Endothelial cell of umbilical vein (primary cell): ENCODE measurements at regions not wholly inside any gene's neighbourhood (a gene's known extent, or its start where the extent isn't known, plus 50 kb on each side); places are given as distances from the start of the nearest gene placed in this dataset.

ENCODE experiments used
- BruUV-seq: library from RNA; stranded (reverse); fragments of 400-500 nt; replicated peaks from 2 replicates; lab custom pipeline; 2021; lab: Mats Ljungman, UMichigan
- CTCF ChIA-PET: fragments of 300-600, 350-600 bp; sonication (Branson Sonifier 250); formaldehyde crosslinking; loops from one replicate; lab custom pipeline; 2021; ENCODE audit warnings: antibody characterized with exemption, inconsistent platforms; lab: Charles Lee
- POLR2A ChIA-PET: fragments of 300-600, 350-600 bp; sonication (Branson Sonifier 250); formaldehyde crosslinking; loops from one replicate; lab custom pipeline; 2021; ENCODE audit warnings: antibody characterized with exemption, inconsistent platforms; lab: Charles Lee
- DNase-seq: peaks from one replicate; pipeline ENCODE4 v3.0.0-alpha.2; 2011; ENCODE audit warnings: low read depth, low spot score
- FAIRE-seq: peaks from 2 replicates; lab custom pipeline; 2011; peaks lifted over from hg19 to GRCh38; lab: Jason Lieb, UNC
- H2AFZ ChIP-seq: 2 replicates; pipeline ENCODE4 v1.6.0; 2012; ENCODE audit warnings: low read depth, low read length, control low read depth, inconsistent platforms
- H3K27ac ChIP-seq: 2 replicates; pipeline ENCODE4 v1.5.1; 2011; ENCODE audit warnings: low read depth, mild to moderate bottlenecking, control low read depth, low read length, moderate library complexity; ENCODE audit not compliant: insufficient read depth
- H3K27me3 ChIP-seq, 2 experiments: 2 replicates each; pipeline versions ENCODE4 v1.6.0 to v1.6.1; 2011; ENCODE audit warnings: low read length in 2 of 2, mixed read lengths in 1 of 2; ENCODE audit not compliant: control insufficient read depth in 2 of 2, insufficient read depth in 2 of 2
- H3K36me3 ChIP-seq, 2 experiments: 2 replicates in 1 of 2; 3 replicates in 1 of 2; pipeline ENCODE4 v1.5.1; 2011; ENCODE audit warnings: low read length in 2 of 2, mild to moderate bottlenecking in 1 of 2, moderate library complexity in 1 of 2; ENCODE audit not compliant: control insufficient read depth in 2 of 2, insufficient read depth in 2 of 2; ENCODE audit errors: extremely low read depth in 1 of 2
- H3K4me1 ChIP-seq: 3 replicates; pipeline ENCODE4 v1.5.1; 2011; ENCODE audit warnings: mild to moderate bottlenecking, low read length; ENCODE audit not compliant: control insufficient read depth, insufficient read depth; ENCODE audit errors: extremely low read depth
- H3K4me2 ChIP-seq: 2 replicates; pipeline ENCODE4 v1.6.1; 2011; ENCODE audit warnings: low read length, control low read depth, mixed read lengths; ENCODE audit not compliant: insufficient read depth
- H3K4me3 ChIP-seq, 3 experiments: fragments of 200-600 bp in 1 of 3; sonication (generic), shearing (Covaris generic) in 1 of 3; replicated peaks in 1 of 3; 2 replicates each; pipeline ENCODE4 v1.5.1; 2011 to 2016; ENCODE audit warnings: control low read depth in 3 of 3, low read length in 3 of 3, mild to moderate bottlenecking in 2 of 3, inconsistent platforms in 1 of 3, low read depth in 1 of 3, moderate library complexity in 1 of 3; ENCODE audit not compliant: insufficient read depth in 1 of 3
- H3K79me2 ChIP-seq: 2 replicates; pipeline ENCODE4 v1.6.0; 2012; ENCODE audit warnings: low read length, inconsistent platforms; ENCODE audit not compliant: control insufficient read depth, insufficient read depth
- H3K9ac ChIP-seq: replicated peaks from 2 replicates; pipeline ENCODE3; 2011; ENCODE audit warnings: low read length, control low read depth; ENCODE audit not compliant: insufficient read depth; ENCODE audit errors: extremely low read depth
- H3K9me1 ChIP-seq: replicated peaks from 3 replicates; pipeline ENCODE4 v1.6.0; 2011; ENCODE audit warnings: mild to moderate bottlenecking, low read length; ENCODE audit not compliant: control insufficient read depth, insufficient read depth; ENCODE audit errors: extremely low read depth
- H3K9me3 ChIP-seq: replicated peaks from 2 replicates; pipeline ENCODE4 v1.5.1; 2012; ENCODE audit warnings: low read length, inconsistent platforms; ENCODE audit not compliant: control insufficient read depth, insufficient read depth
- H4K20me1 ChIP-seq: replicated peaks from 2 replicates; pipeline ENCODE3; 2011; ENCODE audit warnings: mild to moderate bottlenecking, low read length; ENCODE audit not compliant: control insufficient read depth, insufficient read depth; ENCODE audit errors: extremely low read depth
- EZH2 ChIP-seq: IDR thresholded peaks from 2 replicates; pipeline ENCODE4 v1.6.1; 2012; ENCODE audit warnings: borderline replicate concordance, low read depth, mild to moderate bottlenecking, moderate library complexity, low read length, inconsistent platforms; ENCODE audit not compliant: severe bottlenecking
- FOS ChIP-seq: IDR thresholded peaks from 2 replicates; pipeline ENCODE4 v1.6.1; 2011; ENCODE audit warnings: mild to moderate bottlenecking, low read length, moderate library complexity, borderline replicate concordance; ENCODE audit not compliant: insufficient read depth
- GATA2 ChIP-seq: IDR thresholded peaks from 2 replicates; pipeline ENCODE4 v1.7.0; 2011; ENCODE audit warnings: low read depth, mild to moderate bottlenecking, moderate library complexity, mixed read lengths, low read length; ENCODE audit not compliant: insufficient read length, insufficient read depth
- JUN ChIP-seq: IDR thresholded peaks from 2 replicates; pipeline ENCODE4 v1.6.1; 2011; ENCODE audit warnings: borderline replicate concordance, low read depth; ENCODE audit not compliant: insufficient read length, insufficient read depth
- MYC ChIP-seq: IDR thresholded peaks from one replicate; pipeline ENCODE4 v1.6.1; 2011; ENCODE audit warnings: mild to moderate bottlenecking, low read depth, low read length
- POLR2A ChIP-seq: IDR thresholded peaks from 2 replicates; pipeline ENCODE4 v1.6.1; 2012; ENCODE audit warnings: low read depth, mild to moderate bottlenecking, control low read depth, low read length
- POLR2AphosphoS5 ChIP-seq: IDR thresholded peaks from 2 replicates; pipeline ENCODE4 v1.6.1; 2012; ENCODE audit warnings: low read depth, mild to moderate bottlenecking, control low read depth, low read length, moderate library complexity; ENCODE audit not compliant: insufficient read depth
- dilution Hi-C: fragments of 300-500 bp; cut with MboI; formaldehyde crosslinking; loops from one replicate; pipeline ENCODE4 v1.15.0; 2019; ENCODE audit warnings: low sequenced_read_pairs; ENCODE audit not compliant: extremely low pct_ligation_motif_present
- intact Hi-C: fragments of 100-400 bp; cut with micrococcal nuclease; formaldehyde crosslinking; loops from one replicate; pipeline ENCODE4 v1.10.0; 2022
- TF ChIP-seq, protein P1 (sequence below): IDR thresholded peaks from 2 replicates; pipeline ENCODE4 v1.6.1; 2011; ENCODE audit not compliant: insufficient read depth, insufficient read length
- TF ChIP-seq, protein P2 (sequence below), 2 donors: IDR thresholded peaks; 1 replicate in 1 of 2; 2 replicates in 1 of 2; pipeline ENCODE4 v1.5.1; 2011; ENCODE audit warnings: low read length in 2 of 2, mild to moderate bottlenecking in 2 of 2, moderate library complexity in 2 of 2, control low read depth in 1 of 2, inconsistent platforms in 1 of 2, low read depth in 1 of 2; ENCODE audit not compliant: insufficient read depth in 1 of 2; ENCODE audit errors: extremely low read depth in 1 of 2

DNA sequence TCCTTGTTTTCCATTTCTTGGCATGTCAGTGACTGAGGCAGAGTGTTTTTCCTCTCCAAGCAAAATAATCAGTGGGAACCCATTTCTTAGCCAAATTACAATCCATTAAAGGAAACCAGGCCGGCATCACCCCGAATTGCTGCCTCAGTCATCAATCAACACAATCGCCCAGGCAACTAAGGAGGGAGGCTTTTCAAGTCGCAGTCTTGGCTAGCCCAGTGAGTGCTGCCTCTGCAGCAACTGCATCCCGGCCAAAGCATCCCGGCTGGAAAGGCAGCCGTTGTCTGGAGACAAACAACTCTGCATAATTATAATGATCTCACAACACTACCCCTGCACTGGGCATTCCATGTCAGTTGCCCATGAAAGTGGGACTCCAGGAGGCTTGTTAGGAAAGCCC lies 213.5 kb upstream of the PRICKLE2 start:
- no peak overlapping the region for H3K9ac ChIP-seq
- H3K4me1 ChIP-seq, result no peaks in the 10 kb centered on the region
- no peaks in the 10 kb centered on the region for H3K9me1 ChIP-seq
- DNase-seq (no peak), FAIRE-seq (no peak)
- no peak overlapping the region for H3K4me3 ChIP-seq
- ChIA-PET CTCF (interaction anchor here (1.8 kb wide), 2 partner anchors 11 to 25 kb away, joined by 4 to 6 read pairs; no protein-coding TSS in a partner anchor), POLR2A (no interaction called here)
- TF ChIP-seq EZH2 (no peak), FOS (no peak), POLR2AphosphoS5 (no peak), JUN (no peak), GATA2 (no peak), POLR2A (no peak), MYC (no peak)
- TF ChIP-seq, protein P1, sequence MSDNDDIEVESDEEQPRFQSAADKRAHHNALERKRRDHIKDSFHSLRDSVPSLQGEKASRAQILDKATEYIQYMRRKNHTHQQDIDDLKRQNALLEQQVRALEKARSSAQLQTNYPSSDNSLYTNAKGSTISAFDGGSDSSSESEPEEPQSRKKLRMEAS, result no peak
- TF ChIP-seq, protein P2, sequence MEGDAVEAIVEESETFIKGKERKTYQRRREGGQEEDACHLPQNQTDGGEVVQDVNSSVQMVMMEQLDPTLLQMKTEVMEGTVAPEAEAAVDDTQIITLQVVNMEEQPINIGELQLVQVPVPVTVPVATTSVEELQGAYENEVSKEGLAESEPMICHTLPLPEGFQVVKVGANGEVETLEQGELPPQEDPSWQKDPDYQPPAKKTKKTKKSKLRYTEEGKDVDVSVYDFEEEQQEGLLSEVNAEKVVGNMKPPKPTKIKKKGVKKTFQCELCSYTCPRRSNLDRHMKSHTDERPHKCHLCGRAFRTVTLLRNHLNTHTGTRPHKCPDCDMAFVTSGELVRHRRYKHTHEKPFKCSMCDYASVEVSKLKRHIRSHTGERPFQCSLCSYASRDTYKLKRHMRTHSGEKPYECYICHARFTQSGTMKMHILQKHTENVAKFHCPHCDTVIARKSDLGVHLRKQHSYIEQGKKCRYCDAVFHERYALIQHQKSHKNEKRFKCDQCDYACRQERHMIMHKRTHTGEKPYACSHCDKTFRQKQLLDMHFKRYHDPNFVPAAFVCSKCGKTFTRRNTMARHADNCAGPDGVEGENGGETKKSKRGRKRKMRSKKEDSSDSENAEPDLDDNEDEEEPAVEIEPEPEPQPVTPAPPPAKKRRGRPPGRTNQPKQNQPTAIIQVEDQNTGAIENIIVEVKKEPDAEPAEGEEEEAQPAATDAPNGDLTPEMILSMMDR (IDR thresholded peaks at IDR 0.05; ENCODE audit: extremely low read depth in 1 of 2, insufficient read depth in 1 of 2, low read depth in 1 of 2, low read length in 2 of 2), result no peak
- no peak overlapping the region for H3K4me2 ChIP-seq
- no peaks in the 10 kb centered on the region for H3K9me3 ChIP-seq
- H2AFZ ChIP-seq, result no peak overlapping the region
- peaks cover 21 to 22% of the 10 kb centered on the region in 2 experiments for H3K27me3 ChIP-seq
- dilution Hi-C loops, result no loop called here
- BruUV-seq, result no TSS peak
- no peak overlapping the region for H3K27ac ChIP-seq
- H3K79me2 ChIP-seq, result no peaks in the 10 kb centered on the region
- no peaks in the 10 kb centered on the region for H4K20me1 ChIP-seq
- intact Hi-C loops, result no loop called here
- H3K36me3 ChIP-seq, result no peaks in the 10 kb centered on the region
